Activated T-cell treated with anti-CD3 and anti-CD28 coated beads, Interleukin-2, amount 50 U/mL, for 24 hours (primary cell): ENCODE measurements at regions not wholly inside any gene's neighbourhood (a gene's known extent, or its start where the extent isn't known, plus 50 kb on each side); places are given as distances from the start of the nearest gene placed in this dataset.

ENCODE experiments used
- DNase-seq: peaks from one replicate; pipeline ENCODE4 v3.0.0-alpha.2; 2020
- H3K27ac Mint-ChIP-seq: 2 replicates; pipeline ENCODE4 v1.8.0; 2020; ENCODE audit warnings: mild to moderate bottlenecking, mixed read lengths
- H3K27me3 Mint-ChIP-seq: 2 replicates; pipeline ENCODE4 v1.8.0; 2020; ENCODE audit warnings: mixed read lengths
- H3K36me3 Mint-ChIP-seq: 2 replicates; pipeline ENCODE4 v1.8.0; 2020; ENCODE audit warnings: low read depth, mixed read lengths
- H3K4me1 Mint-ChIP-seq: 2 replicates; pipeline ENCODE4 v1.8.0; 2020; ENCODE audit warnings: low read depth, mixed read lengths
- H3K4me3 Mint-ChIP-seq: 2 replicates; pipeline ENCODE4 v1.8.0; 2020; ENCODE audit warnings: mild to moderate bottlenecking, moderate library complexity, mixed read lengths
- H3K9me3 Mint-ChIP-seq: 2 replicates; pipeline ENCODE4 v1.8.0; 2020; ENCODE audit warnings: mixed read lengths

DNA sequence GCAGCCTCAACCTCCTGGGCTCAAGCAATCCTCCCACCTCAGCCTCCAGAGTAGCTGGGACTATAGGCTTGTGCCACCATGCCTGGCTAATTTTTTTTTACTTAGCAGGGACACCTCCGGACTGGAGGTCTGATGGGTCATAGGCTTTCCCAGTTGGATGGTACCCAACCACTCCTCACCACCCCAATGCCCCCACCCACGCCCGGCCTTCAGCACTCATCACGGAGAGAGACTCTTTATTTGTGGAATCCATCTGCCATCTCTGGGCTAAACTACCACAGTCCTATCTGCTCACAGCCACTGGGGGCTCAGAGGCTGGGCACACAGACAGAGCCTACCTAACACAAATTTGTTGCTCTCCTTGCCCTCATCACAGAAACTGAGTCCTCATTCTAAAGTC is 58.3 kb upstream of the STXBP1 start:
- H3K4me3 Mint-ChIP-seq = no peak overlapping the region
- peaks cover 40% of the 10 kb centered on the region for H3K4me1 Mint-ChIP-seq
- H3K27ac Mint-ChIP-seq = no peak overlapping the region
- H3K27me3 Mint-ChIP-seq = no peaks in the 10 kb centered on the region
- H3K36me3 Mint-ChIP-seq = no peaks in the 10 kb centered on the region
- no peaks in the 10 kb centered on the region for H3K9me3 Mint-ChIP-seq
- DNase-seq = no peak

DNA sequence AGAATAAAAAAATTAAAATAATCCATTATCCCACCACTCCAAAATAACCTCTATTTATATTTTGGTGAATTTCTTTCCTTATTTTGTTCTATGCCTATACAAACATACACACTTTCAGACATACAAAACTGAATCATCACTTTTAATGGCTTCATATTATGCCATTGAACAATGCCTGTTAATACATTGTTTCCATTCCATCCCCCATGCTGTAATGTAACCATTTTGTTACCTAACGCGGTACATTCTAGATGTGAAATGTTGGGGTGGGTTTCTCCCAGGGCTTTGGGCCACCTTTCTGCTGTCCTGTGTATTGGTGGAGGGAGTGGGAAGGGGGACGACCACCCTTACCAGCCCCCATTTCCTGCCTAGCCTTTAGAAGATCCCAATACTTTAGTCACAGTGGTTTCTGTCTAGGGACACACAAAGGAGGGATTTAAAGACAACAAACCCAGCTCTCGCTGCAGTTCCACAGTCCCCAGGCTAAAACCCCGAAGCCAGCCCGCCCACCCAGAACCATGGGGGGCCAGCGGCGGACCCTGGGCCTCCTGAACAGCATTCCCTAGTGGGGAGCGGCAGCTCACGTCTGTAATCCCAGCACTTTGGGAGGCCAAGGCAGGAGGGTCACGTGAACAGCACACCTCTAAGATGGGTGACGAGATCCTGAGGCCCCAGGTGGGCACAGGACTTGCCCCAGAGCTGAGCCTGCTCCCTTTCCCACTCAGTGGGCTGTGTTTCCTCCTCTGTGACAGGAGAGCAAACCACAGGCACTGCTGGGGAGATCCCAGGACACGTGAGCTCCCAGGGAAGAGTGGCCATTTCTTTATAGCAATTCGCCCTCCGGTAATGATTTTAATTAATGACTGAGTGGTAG is 56.9 kb upstream of the STXBP1 start:
- no peaks in the 10 kb centered on the region for H3K9me3 Mint-ChIP-seq
- no peaks in the 10 kb centered on the region for H3K27me3 Mint-ChIP-seq
- H3K4me1 Mint-ChIP-seq = peaks cover 44% of the 10 kb centered on the region
- no peaks in the 10 kb centered on the region for H3K36me3 Mint-ChIP-seq
- DNase-seq = no peak
- peak overlapping the region; percentile 35 for H3K4me3 Mint-ChIP-seq
- peak overlapping the region; percentile 89 for H3K27ac Mint-ChIP-seq

DNA sequence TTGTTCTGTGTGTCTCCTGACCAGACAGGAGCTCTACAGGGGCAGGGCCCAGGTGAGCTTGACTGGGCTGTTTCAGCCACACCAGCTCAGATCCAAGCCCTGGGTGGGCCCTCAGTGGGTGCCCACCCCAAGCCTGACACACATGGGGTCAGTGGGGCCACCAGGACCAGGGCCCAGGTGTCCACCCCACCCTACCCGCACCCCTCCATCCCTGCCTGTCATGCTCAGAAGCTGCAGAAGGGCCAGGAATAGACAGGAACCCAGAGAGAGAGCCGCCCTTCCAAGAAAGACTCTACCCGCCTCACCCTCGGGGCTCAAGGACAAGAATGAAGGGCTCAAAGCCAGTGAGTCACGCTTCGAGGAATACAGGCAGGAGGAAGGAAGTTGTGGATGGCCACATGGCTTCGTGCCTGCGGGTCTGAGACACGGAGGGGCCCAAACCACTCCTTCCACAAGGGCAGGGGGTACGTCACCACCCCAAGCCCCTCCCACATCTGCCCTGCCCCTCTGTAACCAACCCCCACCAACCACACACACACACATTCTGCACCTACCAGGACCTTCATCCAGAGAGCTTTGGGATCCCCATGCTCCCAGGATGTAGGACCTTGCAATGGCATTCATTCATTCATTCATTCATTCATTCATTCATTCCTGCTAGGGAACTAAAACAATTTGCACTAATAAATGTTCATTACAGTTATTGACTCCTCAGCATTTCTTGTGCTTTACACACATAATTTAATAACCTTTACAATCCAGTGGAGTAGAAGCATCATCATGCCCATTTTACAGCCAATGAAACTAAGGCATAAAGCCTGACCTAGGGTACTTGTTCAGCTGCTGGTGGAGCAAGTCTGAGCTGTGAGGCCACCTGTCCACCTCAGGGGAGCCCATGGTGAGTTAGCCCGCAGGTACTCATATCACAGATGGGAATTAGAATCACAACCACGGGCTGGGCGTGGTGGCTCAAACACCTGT is 55.9 kb upstream of the STXBP1 start:
- Mint-ChIP-seq H3K27ac (peak overlapping the region; percentile 89), H3K4me1 (peaks cover 48% of the 10 kb centered on the region), H3K36me3 (no peaks in the 10 kb centered on the region), H3K9me3 (no peaks in the 10 kb centered on the region), H3K4me3 (peak overlapping the region; percentile 35), H3K27me3 (no peaks in the 10 kb centered on the region)
- peak; percentile 70 for DNase-seq

DNA sequence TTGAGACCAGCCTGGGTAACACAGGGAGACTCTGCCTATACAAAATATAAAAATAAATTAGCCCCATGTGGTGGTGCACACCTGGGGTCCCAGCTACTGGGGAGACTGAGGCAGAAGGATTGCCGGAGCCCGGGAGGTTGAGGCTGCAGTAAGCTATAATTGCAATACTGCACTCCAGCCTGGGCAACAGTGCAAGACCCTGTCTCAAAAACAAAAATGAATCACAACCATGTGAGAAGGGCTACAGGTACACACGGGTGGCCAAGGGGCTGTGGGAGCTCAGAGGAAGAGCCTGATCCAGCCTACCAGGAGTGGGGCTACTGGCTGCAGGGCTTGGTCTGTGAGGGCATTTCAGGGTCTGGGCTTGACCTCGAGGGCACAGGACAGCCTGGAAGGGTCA is 55.2 kb upstream of the STXBP1 start:
- Mint-ChIP-seq H3K4me3 (no peak overlapping the region), H3K27ac (peak overlapping the region; percentile 89), H3K27me3 (no peaks in the 10 kb centered on the region), H3K36me3 (no peaks in the 10 kb centered on the region), H3K4me1 (peaks cover 56% of the 10 kb centered on the region), H3K9me3 (no peaks in the 10 kb centered on the region)
- DNase-seq = no peak

DNA sequence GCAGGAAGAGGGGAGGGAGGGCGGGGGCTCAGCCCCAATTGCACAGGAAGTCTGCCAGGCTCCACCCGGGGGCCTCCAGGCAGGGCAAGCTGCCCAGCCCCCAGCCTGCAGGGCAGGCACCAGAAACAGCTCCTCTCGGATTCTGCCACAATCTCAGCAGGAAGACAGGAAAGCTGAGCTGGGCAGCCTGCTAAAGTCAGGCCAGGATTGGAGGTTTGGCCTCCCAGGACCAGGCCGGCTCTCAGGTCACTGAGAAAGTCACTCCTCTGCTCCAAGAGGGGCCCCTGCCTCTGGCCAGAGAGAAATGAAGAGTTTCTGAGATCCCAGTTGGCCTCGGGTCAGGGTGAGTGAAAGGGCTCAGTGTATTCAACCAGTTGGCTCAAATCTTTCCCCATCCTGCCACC is 54.6 kb upstream of the STXBP1 start:
- H3K27ac Mint-ChIP-seq = peak overlapping the region; percentile 63
- no peaks in the 10 kb centered on the region for H3K9me3 Mint-ChIP-seq
- no peak for DNase-seq
- H3K4me1 Mint-ChIP-seq = peaks cover 61% of the 10 kb centered on the region
- H3K27me3 Mint-ChIP-seq = no peaks in the 10 kb centered on the region
- H3K4me3 Mint-ChIP-seq = no peak overlapping the region
- no peaks in the 10 kb centered on the region for H3K36me3 Mint-ChIP-seq

DNA sequence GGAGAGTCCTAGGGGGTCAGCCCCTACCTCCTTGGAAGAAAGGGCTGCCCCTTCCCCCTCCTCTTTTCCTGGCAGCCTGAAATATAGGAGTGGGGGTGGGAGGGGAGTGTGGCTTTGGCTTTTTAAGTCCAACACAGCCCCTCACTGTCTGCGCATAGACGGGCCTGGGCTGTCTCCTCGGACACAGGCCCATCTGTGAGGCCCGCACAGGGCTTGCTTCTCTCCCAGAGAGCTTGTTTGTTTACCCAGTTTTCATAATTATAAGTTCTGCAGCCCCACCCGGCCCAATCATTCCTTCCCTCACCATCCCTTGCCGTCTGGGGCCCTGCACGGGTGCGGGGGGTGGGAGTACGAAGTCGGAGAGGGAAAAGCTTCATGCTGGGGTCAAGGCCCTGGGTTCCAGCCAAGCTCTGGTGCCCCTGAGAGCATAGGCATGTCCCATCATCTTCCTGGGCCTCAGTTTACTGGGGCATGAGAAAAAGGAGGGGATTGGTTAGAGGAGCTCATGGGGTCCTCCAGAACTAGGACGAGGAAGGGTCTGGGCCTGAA is 54.0 kb upstream of the STXBP1 start:
- peaks cover 63% of the 10 kb centered on the region for H3K4me1 Mint-ChIP-seq
- no peaks in the 10 kb centered on the region for H3K9me3 Mint-ChIP-seq
- H3K27me3 Mint-ChIP-seq = no peaks in the 10 kb centered on the region
- DNase-seq = no peak
- H3K27ac Mint-ChIP-seq = peak overlapping the region; percentile 63
- no peak overlapping the region for H3K4me3 Mint-ChIP-seq
- H3K36me3 Mint-ChIP-seq = peaks cover 2% of the 10 kb centered on the region

DNA sequence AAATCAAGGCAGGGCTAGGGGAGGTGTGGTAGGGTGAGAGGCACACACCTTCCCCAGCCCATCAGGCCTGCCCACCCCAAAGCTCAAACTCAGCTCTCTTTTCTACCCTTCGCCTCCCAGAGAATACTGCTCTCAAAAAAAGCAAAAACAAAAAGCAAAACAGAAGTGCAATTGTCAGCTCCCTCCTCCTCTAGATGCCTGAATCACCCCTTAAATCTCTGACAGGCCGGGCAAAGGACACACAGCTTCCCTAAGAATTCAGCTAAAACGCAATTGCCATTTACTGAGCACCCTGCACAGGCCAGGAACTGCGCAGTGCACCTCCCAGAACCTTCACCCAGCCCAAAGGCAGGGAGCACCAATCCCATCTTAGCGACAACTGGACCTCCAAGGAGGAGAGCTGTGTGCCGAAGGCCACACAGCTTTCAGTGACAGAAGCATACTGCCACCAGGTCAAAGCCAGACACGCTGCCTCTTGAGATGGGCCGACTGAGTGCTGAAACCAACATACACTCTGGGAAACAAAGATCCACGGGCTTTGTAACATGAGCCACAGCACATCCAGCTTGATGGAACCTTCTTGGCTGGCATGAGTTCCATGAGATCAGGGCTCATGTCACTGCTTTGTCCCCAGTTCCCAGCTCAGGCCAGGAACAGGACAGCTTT is 53.4 kb upstream of the STXBP1 start:
- no peak overlapping the region for H3K4me3 Mint-ChIP-seq
- peaks cover 63% of the 10 kb centered on the region for H3K4me1 Mint-ChIP-seq
- DNase-seq = no peak
- no peaks in the 10 kb centered on the region for H3K9me3 Mint-ChIP-seq
- H3K27ac Mint-ChIP-seq = peak overlapping the region; percentile 8
- H3K36me3 Mint-ChIP-seq = peaks cover 2% of the 10 kb centered on the region
- no peaks in the 10 kb centered on the region for H3K27me3 Mint-ChIP-seq

DNA sequence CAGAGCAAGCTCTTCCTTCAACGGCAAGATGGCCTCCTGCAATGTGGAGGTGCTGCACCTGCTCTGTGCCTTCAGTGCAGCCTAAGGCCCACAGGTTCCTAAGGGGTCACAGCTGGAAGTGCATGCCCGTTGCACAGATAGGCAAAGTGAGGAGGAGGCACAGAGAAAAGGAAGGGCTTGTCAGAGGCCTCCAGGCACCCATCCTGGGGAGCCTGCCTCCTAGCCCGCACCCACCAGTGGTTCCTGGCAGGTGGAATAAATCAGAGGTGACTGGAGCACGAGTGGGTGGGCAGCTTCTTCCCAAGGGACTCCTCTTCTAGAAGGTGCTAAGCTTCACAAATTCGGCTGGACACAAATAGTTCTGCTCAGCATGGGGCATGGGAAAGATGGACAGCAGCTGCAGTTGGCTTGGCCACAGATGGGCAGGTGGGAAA is 52.8 kb upstream of the STXBP1 start:
- Mint-ChIP-seq H3K27ac (no peak overlapping the region), H3K27me3 (no peaks in the 10 kb centered on the region), H3K4me3 (no peak overlapping the region), H3K36me3 (peaks cover 2% of the 10 kb centered on the region), H3K4me1 (peaks cover 63% of the 10 kb centered on the region), H3K9me3 (no peaks in the 10 kb centered on the region)
- DNase-seq = no peak

DNA sequence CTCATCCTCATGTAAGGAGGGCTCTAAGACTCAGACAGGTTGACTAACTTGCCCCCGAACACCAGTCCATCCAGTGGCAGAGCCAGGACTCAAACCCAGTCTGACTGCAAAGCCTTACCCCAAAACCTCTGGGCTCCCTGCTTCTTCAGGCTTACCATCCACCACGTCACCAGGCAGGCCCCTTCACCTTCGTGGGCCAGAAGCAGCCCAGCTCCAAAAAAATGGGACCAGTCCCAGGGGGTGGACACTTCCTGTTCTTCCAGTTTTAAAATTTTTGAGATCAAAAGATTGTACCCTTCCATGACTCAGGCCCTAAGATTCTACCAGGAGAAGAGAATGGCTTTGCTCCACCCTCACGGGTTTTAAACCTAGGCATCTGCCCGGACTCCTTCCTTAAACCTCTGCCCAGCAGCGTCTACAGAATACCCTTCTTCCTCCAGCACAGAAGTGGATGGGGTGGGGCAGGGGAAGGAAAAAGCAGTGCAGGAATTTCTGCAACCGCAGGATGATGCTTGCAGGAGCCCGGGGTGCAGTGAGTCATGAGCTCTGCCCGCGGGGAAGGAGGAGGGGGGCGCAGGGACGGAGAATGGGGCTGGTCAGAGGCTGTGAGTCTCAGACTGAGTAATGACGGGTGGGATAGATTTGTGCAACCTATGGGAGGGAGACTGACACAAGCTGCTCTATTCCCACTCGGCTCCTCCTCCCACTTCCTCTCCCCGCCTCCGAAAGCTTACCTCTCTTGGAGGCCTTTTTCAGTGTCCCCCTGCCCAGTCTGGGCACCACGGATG is 50.4 kb upstream of the STXBP1 start:
- peaks cover 2% of the 10 kb centered on the region for H3K36me3 Mint-ChIP-seq
- H3K9me3 Mint-ChIP-seq = no peaks in the 10 kb centered on the region
- no peak for DNase-seq
- no peak overlapping the region for H3K4me3 Mint-ChIP-seq
- no peaks in the 10 kb centered on the region for H3K27me3 Mint-ChIP-seq
- H3K4me1 Mint-ChIP-seq = peaks cover 44% of the 10 kb centered on the region
- peak overlapping the region; percentile 51 for H3K27ac Mint-ChIP-seq
